GM23338 (cell line): ENCODE measurements at regions not wholly inside any gene's neighbourhood (a gene's known extent, or its start where the extent isn't known, plus 50 kb on each side); places are given as distances from the start of the nearest gene placed in this dataset.

Source experiments
- CTCF ChIP-seq, 2 experiments: fragments of 200-600 bp in 1 of 2; sonication (generic) in 1 of 2; conservative IDR thresholded peaks; 2 replicates each; pipeline versions ENCODE4 v1.5.1 to v1.6.1; 2016 to 2017; ENCODE audit warnings: antibody characterized with exemption in 2 of 2, low read depth in 2 of 2, mild to moderate bottlenecking in 2 of 2, moderate library complexity in 1 of 2
- EZH2 ChIP-seq: fragments of 200-600 bp; sonication (generic); IDR thresholded peaks from one replicate; pipeline ENCODE4 v1.8.0; 2017; ENCODE audit warnings: antibody characterized with exemption, mild to moderate bottlenecking, low read depth; ENCODE audit not compliant: unreplicated experiment
- JUNB ChIP-seq: IDR thresholded peaks from one replicate; pipeline ENCODE4 v1.6.1; 2016; ENCODE audit warnings: antibody characterized with exemption; ENCODE audit not compliant: unreplicated experiment
- POLR2AphosphoS5 ChIP-seq: IDR thresholded peaks from 2 replicates; pipeline ENCODE4 v1.6.1; 2016; ENCODE audit warnings: antibody characterized with exemption, low read depth
- REST ChIP-seq: IDR thresholded peaks from one replicate; pipeline ENCODE4 v1.6.1; 2018; ENCODE audit warnings: antibody characterized with exemption; ENCODE audit not compliant: unreplicated experiment

GRCh38 chr20:60785785-60786184 is 466.3 kb upstream of the CDH4 start:
- TF ChIP-seq CTCF (conservative IDR thresholded peaks at IDR 0.05; ENCODE audit: low read depth in 2 of 2) (no peak), EZH2 (no peak), REST (no peak), POLR2AphosphoS5 (no peak), JUNB (no peak)
